ENCODE measurements at regions not wholly inside any gene's neighbourhood (a gene's known extent, or its start where the extent isn't known, plus 50 kb on each side); places are given as distances from the start of the nearest gene placed in this dataset.

- TF ChIP-seq ZSCAN4 (tag by site-specific recombination; IDR thresholded peaks at IDR 0.05): no peak
- TF ChIP-seq ZNF473 (tag by site-specific recombination; IDR thresholded peaks at IDR 0.05): no peak
- no peak for TF ChIP-seq ZNF580 (tag by site-specific recombination; IDR thresholded peaks at IDR 0.05)
- TF ChIP-seq ELK4 (IDR thresholded peaks at IDR 0.05; ENCODE audit: borderline replicate concordance, low read depth, low read length): no peak
- TF ChIP-seq ZBTB48 (tag by site-specific recombination; IDR thresholded peaks at IDR 0.05): no peak
These were observed 671.6 kb upstream of the BOD1L1 start (continued) for GRCh38 chr4:14299166-14299565.

GRCh38 chr4:14302021-14302420 lies 674.5 kb upstream of the BOD1L1 start:
- POLR2A ChIA-PET: no interaction called here

GRCh38 chr4:14303856-14304255 lies 676.3 kb upstream of the BOD1L1 start:
- H3K4me1 ChIP-seq (ENCODE audit: control insufficient read depth, insufficient read depth, low read length): no peaks in the 10 kb centered on the region
- no peak overlapping the region for H3K27ac ChIP-seq (ENCODE audit: extremely low read depth, low read depth, low read length)
- CTCF ChIA-PET: no interaction called here
- no peak for TF ChIP-seq MEIS1 (CRISPR knock-in tag; IDR thresholded peaks at IDR 0.05; ENCODE audit: borderline replicate concordance)
- no peak for TF ChIP-seq ZNF23 (tag by site-specific recombination; IDR thresholded peaks at IDR 0.05; ENCODE audit: borderline replicate concordance)
- TF ChIP-seq ZNF148 (tag by site-specific recombination; IDR thresholded peaks at IDR 0.05; ENCODE audit: borderline replicate concordance): no peak
- TF ChIP-seq ZSCAN18 (tag by site-specific recombination; IDR thresholded peaks at IDR 0.05): no peak
- no peak for TF ChIP-seq ZNF335 (tag by site-specific recombination; conservative IDR thresholded peaks at IDR 0.05)
- no peak for TF ChIP-seq ZNF211 (tag by site-specific recombination; IDR thresholded peaks at IDR 0.05; ENCODE audit: low read depth)
- TF ChIP-seq KLF10 (tag by site-specific recombination; IDR thresholded peaks at IDR 0.05): no peak
- no peak for TF ChIP-seq ZNF768 (tag by site-specific recombination; IDR thresholded peaks at IDR 0.05)
- TF ChIP-seq HOXD13 (CRISPR knock-in tag; IDR thresholded peaks at IDR 0.05; ENCODE audit: borderline replicate concordance): no peak
- no peak for TF ChIP-seq ZNF202 (tag by site-specific recombination; IDR thresholded peaks at IDR 0.05; ENCODE audit: borderline replicate concordance)
- no peak for TF ChIP-seq ZNF549 (tag by site-specific recombination; IDR thresholded peaks at IDR 0.05)
- no peak overlapping the region for H3K4me3 ChIP-seq (ENCODE audit: low read depth, low read length)
- no peaks in the 10 kb centered on the region for H3K36me3 ChIP-seq (ENCODE audit: control insufficient read depth in 2 of 2, insufficient read depth in 1 of 2, low read length in 2 of 2)
- H3K9me3 ChIP-seq (ENCODE audit: control insufficient read depth, insufficient read depth, low read depth, low read length): no peaks in the 10 kb centered on the region
- POLR2A ChIA-PET: no interaction called here

More at GRCh38 chr4:14302021-14302420, 674.5 kb upstream of the BOD1L1 start:
- CTCF ChIA-PET: no interaction called here
- Histone ChIP-seq H3K9me3 (ENCODE audit: control insufficient read depth, insufficient read depth, low read depth, low read length) (no peaks in the 10 kb centered on the region), H3K27ac (ENCODE audit: extremely low read depth, low read depth, low read length) (no peak overlapping the region), H3K4me1 (ENCODE audit: control insufficient read depth, insufficient read depth, low read length) (no peaks in the 10 kb centered on the region), H3K36me3 (ENCODE audit: control insufficient read depth in 2 of 2, insufficient read depth in 1 of 2, low read length in 2 of 2) (no peaks in the 10 kb centered on the region), H3K4me3 (ENCODE audit: low read depth, low read length) (no peak overlapping the region)
- TF ChIP-seq ZNF146 (tag by site-specific recombination; IDR thresholded peaks at IDR 0.05) (no peak), KLF1 (tag by site-specific recombination; IDR thresholded peaks at IDR 0.05) (no peak), ZNF433 (tag by site-specific recombination; IDR thresholded peaks at IDR 0.05; ENCODE audit: low read depth) (no peak), ZSCAN16 (tag by site-specific recombination; IDR thresholded peaks at IDR 0.05) (no peak), ZNF473 (tag by site-specific recombination; IDR thresholded peaks at IDR 0.05) (no peak), ZNF239 (tag by site-specific recombination; IDR thresholded peaks at IDR 0.05) (no peak), ZNF114 (tag by site-specific recombination; IDR thresholded peaks at IDR 0.05) (no peak), ZNF510 (tag by site-specific recombination; IDR thresholded peaks at IDR 0.05; ENCODE audit: insufficient replicate concordance) (no peak), ZNF664 (tag by site-specific recombination; IDR thresholded peaks at IDR 0.05) (no peak), KLF7 (tag by site-specific recombination; IDR thresholded peaks at IDR 0.05; ENCODE audit: borderline replicate concordance) (no peak), ZNF558 (tag by site-specific recombination; IDR thresholded peaks at IDR 0.05) (no peak), ZNF692 (tag by site-specific recombination; IDR thresholded peaks at IDR 0.05) (no peak), ZNF133 (tag by site-specific recombination; IDR thresholded peaks at IDR 0.05) (no peak), ZBTB17 (tag by site-specific recombination; IDR thresholded peaks at IDR 0.05) (no peak), TCF7L2 (IDR thresholded peaks at IDR 0.05; ENCODE audit: borderline replicate concordance, low read depth, low read length) (no peak), ZNF548 (tag by site-specific recombination; IDR thresholded peaks at IDR 0.05) (no peak), ZNF624 (tag by site-specific recombination; IDR thresholded peaks at IDR 0.05) (no peak), KLF9 (tag by site-specific recombination; IDR thresholded peaks at IDR 0.05; ENCODE audit: low read depth) (no peak), SETDB1 (IDR thresholded peaks at IDR 0.05; ENCODE audit: insufficient read length, low read length) (no peak)

All from HEK293 (cell line).